BLaER1 (cell line): ENCODE measurements at regions not wholly inside any gene's neighbourhood (a gene's known extent, or its start where the extent isn't known, plus 50 kb on each side); places are given as distances from the start of the nearest gene placed in this dataset.
"Not testable (repeated sequence)": the region's sequence is repeated elsewhere in the genome, so short reads cannot be mapped to it uniquely, and the experiment has no call there.

Experiments
- H3K27ac ChIP-seq: shearing (Covaris generic); formaldehyde crosslinking; 2 replicates; pipeline ENCODE4 v1.8.1; 2022
- H3K27me3 ChIP-seq: shearing (Covaris generic); formaldehyde crosslinking; 2 replicates; pipeline ENCODE4 v1.8.1; 2022
- H3K36me3 ChIP-seq: shearing (Covaris generic); formaldehyde crosslinking; 2 replicates; pipeline ENCODE4 v1.8.1; 2022
- H3K4me1 ChIP-seq: shearing (Covaris generic); formaldehyde crosslinking; 2 replicates; pipeline ENCODE4 v1.8.1; 2022
- H3K4me2 ChIP-seq: shearing (Covaris generic); formaldehyde crosslinking; 2 replicates; pipeline ENCODE4 v1.8.1; 2022
- H3K4me3 ChIP-seq: shearing (Covaris generic); formaldehyde crosslinking; 2 replicates; pipeline ENCODE4 v1.8.1; 2022
- H3K9ac ChIP-seq: shearing (Covaris generic); formaldehyde crosslinking; 2 replicates; pipeline ENCODE4 v1.8.1; 2022
- H3K9me3 ChIP-seq: shearing (Covaris generic); formaldehyde crosslinking; 2 replicates; pipeline ENCODE4 v1.8.1; 2022
- H4K20me1 ChIP-seq: shearing (Covaris generic); formaldehyde crosslinking; 2 replicates; pipeline ENCODE4 v1.8.1; 2022
- Cebpa-rat ChIP-seq: shearing (Covaris generic); IDR thresholded peaks from 2 replicates; pipeline ENCODE4 v1.8.1; 2022

GRCh38 chr10:83458611-83459010, 680.7 kb upstream of the GHITM start:
- Histone ChIP-seq H4K20me1 (no peaks in the 10 kb centered on the region), H3K27me3 (no peaks in the 10 kb centered on the region), H3K27ac (no peak overlapping the region), H3K36me3 (no peaks in the 10 kb centered on the region), H3K9ac (no peak overlapping the region), H3K9me3 (no peaks in the 10 kb centered on the region), H3K4me1 (no peaks in the 10 kb centered on the region), H3K4me3 (no peak overlapping the region), H3K4me2 (no peak overlapping the region)
- TF ChIP-seq Cebpa-rat: no peak

GRCh38 chr10:83459124-83459523, 680.2 kb upstream of the GHITM start:
- no peak overlapping the region for H3K9ac ChIP-seq
- no peaks in the 10 kb centered on the region for H3K27me3 ChIP-seq
- no peaks in the 10 kb centered on the region for H4K20me1 ChIP-seq
- H3K36me3 ChIP-seq: no peaks in the 10 kb centered on the region
- H3K4me2 ChIP-seq: no peak overlapping the region
- no peak overlapping the region for H3K27ac ChIP-seq
- TF ChIP-seq Cebpa-rat: no peak
- no peak overlapping the region for H3K4me3 ChIP-seq
- H3K9me3 ChIP-seq: no peaks in the 10 kb centered on the region
- H3K4me1 ChIP-seq: no peaks in the 10 kb centered on the region

GRCh38 chr10:83469728-83470331, 669.5 kb upstream of the GHITM start:
- no peak overlapping the region for H3K9ac ChIP-seq
- TF ChIP-seq Cebpa-rat: no peak; the same call in 1 of the 2 replicates
- H4K20me1 ChIP-seq: no peaks in the 10 kb centered on the region
- H3K4me2 ChIP-seq: no peak overlapping the region
- no peaks in the 10 kb centered on the region for H3K27me3 ChIP-seq
- no peaks in the 10 kb centered on the region for H3K4me1 ChIP-seq
- H3K4me3 ChIP-seq: no peak overlapping the region
- no peak overlapping the region for H3K27ac ChIP-seq
- no peaks in the 10 kb centered on the region for H3K36me3 ChIP-seq
- no peaks in the 10 kb centered on the region for H3K9me3 ChIP-seq

DNA sequence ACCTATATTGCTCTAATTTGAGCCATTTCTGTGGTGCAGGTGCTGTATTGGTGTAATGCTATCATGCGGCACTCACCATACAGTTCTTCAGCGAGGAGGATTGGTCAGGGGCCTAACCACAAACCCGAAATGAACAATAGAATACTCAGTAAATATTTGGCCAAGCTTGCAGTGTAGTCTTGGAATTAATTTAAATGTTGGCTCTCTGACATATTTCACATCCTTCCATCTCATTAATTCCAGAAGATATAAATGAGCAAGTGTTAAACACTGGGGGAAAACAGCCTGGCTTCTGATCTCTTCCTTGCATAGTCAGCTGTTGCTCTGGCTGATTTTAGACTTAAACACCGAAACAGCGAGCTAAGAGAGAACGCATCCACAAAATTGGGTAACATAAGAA, 663.1 kb upstream of the GHITM start:
- no peak for TF ChIP-seq Cebpa-rat
- H3K9me3 ChIP-seq: no peaks in the 10 kb centered on the region
- H3K4me3 ChIP-seq: no peak overlapping the region
- H3K27me3 ChIP-seq: no peaks in the 10 kb centered on the region
- no peaks in the 10 kb centered on the region for H4K20me1 ChIP-seq
- H3K4me1 ChIP-seq: no peaks in the 10 kb centered on the region
- H3K9ac ChIP-seq: no peak overlapping the region
- H3K27ac ChIP-seq: no peak overlapping the region
- no peaks in the 10 kb centered on the region for H3K36me3 ChIP-seq
- no peak overlapping the region for H3K4me2 ChIP-seq

GRCh38 chr10:83489161-83489560, 650.1 kb upstream of the GHITM start:
- Histone ChIP-seq H3K27ac (no peak overlapping the region), H3K4me3 (no peak overlapping the region), H3K4me1 (no peaks in the 10 kb centered on the region), H3K4me2 (no peak overlapping the region), H3K27me3 (no peaks in the 10 kb centered on the region), H4K20me1 (no peaks in the 10 kb centered on the region), H3K9me3 (no peaks in the 10 kb centered on the region), H3K36me3 (no peaks in the 10 kb centered on the region), H3K9ac (no peak overlapping the region)
- no peak for TF ChIP-seq Cebpa-rat

GRCh38 chr10:83492004-83492403, 647.3 kb upstream of the GHITM start:
- Histone ChIP-seq H3K27ac (no peak overlapping the region), H3K4me3 (no peak overlapping the region), H3K9ac (no peak overlapping the region), H3K27me3 (no peaks in the 10 kb centered on the region), H3K4me2 (no peak overlapping the region), H4K20me1 (no peaks in the 10 kb centered on the region), H3K4me1 (no peaks in the 10 kb centered on the region), H3K9me3 (no peaks in the 10 kb centered on the region), H3K36me3 (no peaks in the 10 kb centered on the region)
- TF ChIP-seq Cebpa-rat: no peak

- no peak overlapping the region for H3K4me2 ChIP-seq
- H3K27me3 ChIP-seq: no peaks in the 10 kb centered on the region
- no peak overlapping the region for H3K9ac ChIP-seq
- no peak overlapping the region for H3K27ac ChIP-seq
- H4K20me1 ChIP-seq: no peaks in the 10 kb centered on the region
- no peak overlapping the region for H3K4me3 ChIP-seq
- no peaks in the 10 kb centered on the region for H3K36me3 ChIP-seq
- no peak for TF ChIP-seq Cebpa-rat
- H3K4me1 ChIP-seq: no peaks in the 10 kb centered on the region
- no peaks in the 10 kb centered on the region for H3K9me3 ChIP-seq
Observed at GRCh38 chr10:83512681-83513080, 626.6 kb upstream of the GHITM start.

DNA sequence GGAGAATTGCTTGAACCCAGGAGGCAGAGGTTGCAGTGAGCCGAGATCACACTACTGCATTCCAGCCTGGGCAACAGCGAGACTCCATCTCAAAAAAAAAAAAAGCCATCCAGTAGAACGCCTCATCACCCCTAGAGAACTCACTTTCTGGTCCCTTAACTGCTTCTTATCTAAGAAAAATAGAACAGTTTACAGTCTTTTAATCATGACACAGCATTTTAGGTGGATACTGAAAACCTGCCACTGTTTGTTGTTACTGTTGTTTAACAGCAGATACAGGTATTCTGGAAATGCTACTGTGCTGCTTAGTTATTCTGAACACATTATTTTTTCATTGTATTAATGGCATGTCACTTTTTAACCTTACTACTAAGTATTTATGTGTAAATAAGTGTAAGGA, 624.3 kb upstream of the GHITM start:
- Histone ChIP-seq H3K4me1 (peaks cover 6% of the 10 kb centered on the region; the same call in 1 of the 2 replicates), H3K27ac (no peak overlapping the region), H4K20me1 (no peaks in the 10 kb centered on the region), H3K4me3 (no peak overlapping the region), H3K36me3 (no peaks in the 10 kb centered on the region), H3K9me3 (no peaks in the 10 kb centered on the region), H3K27me3 (no peaks in the 10 kb centered on the region), H3K9ac (no peak overlapping the region), H3K4me2 (no peak overlapping the region)
- no peak for TF ChIP-seq Cebpa-rat

DNA sequence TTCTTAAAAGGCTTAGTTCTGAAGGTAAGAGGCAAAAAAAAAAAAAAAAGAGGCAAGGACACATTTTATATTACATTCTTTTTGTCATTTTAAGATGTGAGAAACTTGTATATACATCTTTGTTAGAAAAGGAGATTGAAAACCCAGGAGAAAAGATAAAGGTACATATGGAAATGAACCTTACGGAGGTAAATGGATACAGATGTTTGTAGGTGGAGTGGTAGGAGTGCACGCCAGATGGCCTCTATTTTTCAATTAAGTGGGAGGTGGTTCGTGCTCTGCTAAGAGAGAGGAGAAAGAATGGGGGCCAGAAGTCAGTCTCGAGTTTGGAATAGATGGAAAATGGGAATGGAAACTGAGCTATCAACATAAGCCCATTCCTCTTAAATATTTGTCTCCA, 622.5 kb upstream of the GHITM start:
- H3K36me3 ChIP-seq: no peaks in the 10 kb centered on the region

DNA sequence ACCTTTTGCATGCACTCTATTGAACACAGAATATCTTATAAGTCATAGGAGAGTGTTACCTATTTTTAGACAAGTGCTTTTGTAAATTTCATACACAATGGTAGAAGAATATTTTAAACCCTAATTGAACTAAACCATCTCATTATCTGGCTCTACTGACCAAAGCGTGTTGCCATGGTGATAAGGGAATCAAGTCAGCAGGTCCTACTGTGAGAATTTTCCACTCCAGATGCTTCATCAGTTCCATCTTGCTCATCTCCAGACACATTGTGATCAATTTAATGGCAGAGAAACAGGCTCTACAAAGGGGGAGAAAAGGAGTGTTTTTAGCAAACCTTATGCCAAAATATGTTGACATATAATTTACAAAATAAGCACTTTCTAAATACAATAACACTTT, 621.9 kb upstream of the GHITM start:
- Histone ChIP-seq H3K27ac (no peak overlapping the region), H3K4me3 (no peak overlapping the region), H4K20me1 (no peaks in the 10 kb centered on the region), H3K36me3 (no peaks in the 10 kb centered on the region), H3K9ac (no peak overlapping the region), H3K27me3 (no peaks in the 10 kb centered on the region), H3K4me1 (peaks cover 6% of the 10 kb centered on the region; the same call in 1 of the 2 replicates), H3K9me3 (no peaks in the 10 kb centered on the region), H3K4me2 (no peak overlapping the region)
- TF ChIP-seq Cebpa-rat: no peak

More for the DNA sequence above, 622.5 kb upstream of the GHITM start:
- no peak for TF ChIP-seq Cebpa-rat
- Histone ChIP-seq H3K4me2 (no peak overlapping the region), H3K9me3 (no peaks in the 10 kb centered on the region), H3K27ac (no peak overlapping the region), H4K20me1 (no peaks in the 10 kb centered on the region), H3K27me3 (no peaks in the 10 kb centered on the region), H3K9ac (no peak overlapping the region), H3K4me1 (peaks cover 6% of the 10 kb centered on the region; the same call in 1 of the 2 replicates), H3K4me3 (no peak overlapping the region)

GRCh38 chr10:83518779-83519178, 620.5 kb upstream of the GHITM start:
- no peaks in the 10 kb centered on the region for H3K36me3 ChIP-seq
- no peak overlapping the region for H3K27ac ChIP-seq
- H3K4me2 ChIP-seq: no peak overlapping the region
- no peak overlapping the region for H3K4me3 ChIP-seq
- H3K9me3 ChIP-seq: no peaks in the 10 kb centered on the region
- TF ChIP-seq Cebpa-rat: no peak
- H4K20me1 ChIP-seq: no peaks in the 10 kb centered on the region
- H3K27me3 ChIP-seq: no peaks in the 10 kb centered on the region
- H3K9ac ChIP-seq: no peak overlapping the region
- H3K4me1 ChIP-seq: peaks cover 6% of the 10 kb centered on the region; the same call in 1 of the 2 replicates

GRCh38 chr10:83520386-83520785, 618.9 kb upstream of the GHITM start:
- not testable (repeated sequence) for H3K9ac ChIP-seq, H3K36me3 ChIP-seq, H4K20me1 ChIP-seq, H3K4me1 ChIP-seq, H3K4me3 ChIP-seq, H3K4me2 ChIP-seq, H3K9me3 ChIP-seq, H3K27ac ChIP-seq, H3K27me3 ChIP-seq
